ENCODE measurements at regions not wholly inside any gene's neighbourhood (a gene's known extent, or its start where the extent isn't known, plus 50 kb on each side); places are given as distances from the start of the nearest gene placed in this dataset.

DNA sequence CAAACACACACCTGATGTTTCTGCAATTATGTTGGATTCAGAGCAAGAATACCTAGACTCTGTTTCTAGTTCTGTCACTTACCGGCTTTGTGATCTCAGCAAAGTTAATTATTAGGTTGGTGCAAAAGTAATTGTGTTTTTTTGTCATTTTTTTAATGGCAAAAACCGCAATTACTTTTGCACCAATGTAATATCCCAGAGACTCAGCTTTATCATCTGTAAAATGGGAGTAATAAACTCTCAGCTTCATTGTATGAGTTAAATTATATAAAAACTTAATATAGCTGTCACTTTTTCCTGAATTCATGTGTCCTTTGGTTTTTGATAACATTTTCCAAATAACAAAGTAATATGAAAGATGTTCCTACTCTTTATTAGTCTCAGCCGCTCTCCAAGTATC lies 251.7 kb downstream of the TRIB2 start:
- Histone ChIP-seq H4K20me1 (ENCODE audit: low read depth, low read length) (no peaks in the 10 kb centered on the region), H3K79me2 (ENCODE audit: insufficient read depth, low read length) (no peaks in the 10 kb centered on the region), H2AFZ (ENCODE audit: low read depth, low read length, severe bottlenecking) (no peak overlapping the region), H3K9me2 (replicated peaks; ENCODE audit: insufficient read depth, low read length) (no peaks in the 10 kb centered on the region), H3K9ac (ENCODE audit: low read length) (no peak overlapping the region), H3K9me3 (ENCODE audit: insufficient read depth, low read length) (no peaks in the 10 kb centered on the region), H3K4me3 (ENCODE audit: insufficient read depth, low read length, poor library complexity, severe bottlenecking) (no peak overlapping the region), H3F3A (ENCODE audit: insufficient read depth) (no peaks in the 10 kb centered on the region), H3K36me3 (ENCODE audit: low read length) (no peaks in the 10 kb centered on the region), H3K4me2 (ENCODE audit: low read depth, low read length, poor library complexity, severe bottlenecking) (no peak overlapping the region), H3K27me3 (ENCODE audit: low read length) (no peaks in the 10 kb centered on the region), H3K27ac (ENCODE audit: low read depth, low read length) (no peak overlapping the region)
- no peak for TF ChIP-seq EZH2phosphoT487 (conservative IDR thresholded peaks at IDR 0.05; ENCODE audit: low read length)
- TF ChIP-seq, protein P1, sequence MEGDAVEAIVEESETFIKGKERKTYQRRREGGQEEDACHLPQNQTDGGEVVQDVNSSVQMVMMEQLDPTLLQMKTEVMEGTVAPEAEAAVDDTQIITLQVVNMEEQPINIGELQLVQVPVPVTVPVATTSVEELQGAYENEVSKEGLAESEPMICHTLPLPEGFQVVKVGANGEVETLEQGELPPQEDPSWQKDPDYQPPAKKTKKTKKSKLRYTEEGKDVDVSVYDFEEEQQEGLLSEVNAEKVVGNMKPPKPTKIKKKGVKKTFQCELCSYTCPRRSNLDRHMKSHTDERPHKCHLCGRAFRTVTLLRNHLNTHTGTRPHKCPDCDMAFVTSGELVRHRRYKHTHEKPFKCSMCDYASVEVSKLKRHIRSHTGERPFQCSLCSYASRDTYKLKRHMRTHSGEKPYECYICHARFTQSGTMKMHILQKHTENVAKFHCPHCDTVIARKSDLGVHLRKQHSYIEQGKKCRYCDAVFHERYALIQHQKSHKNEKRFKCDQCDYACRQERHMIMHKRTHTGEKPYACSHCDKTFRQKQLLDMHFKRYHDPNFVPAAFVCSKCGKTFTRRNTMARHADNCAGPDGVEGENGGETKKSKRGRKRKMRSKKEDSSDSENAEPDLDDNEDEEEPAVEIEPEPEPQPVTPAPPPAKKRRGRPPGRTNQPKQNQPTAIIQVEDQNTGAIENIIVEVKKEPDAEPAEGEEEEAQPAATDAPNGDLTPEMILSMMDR (IDR thresholded peaks at IDR 0.05; ENCODE audit: insufficient read depth, low read length, poor library complexity, severe bottlenecking): no peak

DNA sequence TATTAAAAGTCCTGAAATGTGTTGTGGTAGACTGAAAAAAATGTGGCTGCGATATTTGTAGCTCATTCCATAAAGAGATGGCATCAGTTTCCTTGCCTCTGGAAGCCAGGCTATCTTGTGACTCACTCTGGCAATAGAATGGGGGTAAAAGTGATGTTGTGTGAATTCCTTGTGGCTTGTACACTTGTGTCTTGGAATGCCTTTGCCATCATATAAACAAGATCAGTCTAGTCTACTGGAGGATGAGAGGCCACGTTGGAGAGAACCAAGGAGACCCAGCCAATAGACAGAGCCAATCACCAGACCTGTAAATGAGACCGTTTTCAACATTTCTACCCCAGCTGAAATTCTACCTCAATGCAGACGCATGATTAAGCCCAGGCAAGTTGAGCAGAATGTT lies 254.1 kb downstream of the TRIB2 start:
- Histone ChIP-seq H3K9me3 (ENCODE audit: insufficient read depth, low read length) (no peaks in the 10 kb centered on the region), H3K4me3 (ENCODE audit: insufficient read depth, low read length, poor library complexity, severe bottlenecking) (no peak overlapping the region), H3F3A (ENCODE audit: insufficient read depth) (no peaks in the 10 kb centered on the region), H2AFZ (ENCODE audit: low read depth, low read length, severe bottlenecking) (no peak overlapping the region), H3K27ac (ENCODE audit: low read depth, low read length) (no peak overlapping the region), H3K27me3 (ENCODE audit: low read length) (no peaks in the 10 kb centered on the region), H4K20me1 (ENCODE audit: low read depth, low read length) (no peaks in the 10 kb centered on the region), H3K36me3 (ENCODE audit: low read length) (no peaks in the 10 kb centered on the region), H3K9me2 (replicated peaks; ENCODE audit: insufficient read depth, low read length) (no peaks in the 10 kb centered on the region), H3K9ac (ENCODE audit: low read length) (no peak overlapping the region), H3K79me2 (ENCODE audit: insufficient read depth, low read length) (no peaks in the 10 kb centered on the region), H3K4me2 (ENCODE audit: low read depth, low read length, poor library complexity, severe bottlenecking) (no peak overlapping the region)
- no peak for TF ChIP-seq EZH2phosphoT487 (conservative IDR thresholded peaks at IDR 0.05; ENCODE audit: low read length)
- TF ChIP-seq, protein P1 (IDR thresholded peaks at IDR 0.05; ENCODE audit: insufficient read depth, low read length, poor library complexity, severe bottlenecking): no peak

DNA sequence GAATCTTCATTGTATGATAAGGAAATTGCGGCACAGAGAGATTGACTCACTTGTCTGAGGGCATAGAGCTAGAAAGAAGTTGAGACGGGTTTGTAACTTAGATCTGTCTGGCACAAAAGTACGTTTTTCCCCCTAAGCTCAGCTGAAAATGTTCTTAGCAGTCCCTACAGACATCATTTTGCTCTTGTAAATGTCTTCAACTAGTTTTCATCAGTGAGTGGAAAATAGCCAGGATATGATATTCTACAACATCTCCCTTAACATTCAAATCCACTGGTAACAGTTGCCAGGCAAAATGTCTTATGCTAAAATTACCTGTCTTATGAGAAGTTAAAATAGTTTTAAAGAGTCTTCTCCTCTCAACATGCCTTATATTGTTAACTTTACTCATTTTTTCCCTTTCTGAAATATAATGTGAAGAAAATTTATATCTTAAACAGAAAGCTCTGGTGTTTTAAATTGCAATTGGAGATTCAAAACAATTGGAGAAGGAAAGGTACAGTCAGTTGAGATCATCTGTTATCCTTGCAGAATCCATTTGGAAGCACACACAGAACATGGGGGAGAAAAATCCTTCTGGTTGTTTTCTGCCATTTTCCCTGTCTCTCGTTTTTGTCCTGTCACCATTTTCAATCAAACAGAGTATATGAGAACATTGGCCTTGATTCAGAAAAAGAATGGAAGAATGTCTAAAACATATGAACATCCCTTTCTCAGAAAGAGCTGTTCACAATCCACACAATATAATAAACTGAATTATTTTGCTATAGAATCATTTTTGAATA lies 255.0 kb downstream of the TRIB2 start:
- Histone ChIP-seq H4K20me1 (ENCODE audit: low read depth, low read length) (no peaks in the 10 kb centered on the region), H3K27me3 (ENCODE audit: low read length) (no peaks in the 10 kb centered on the region), H3K4me2 (ENCODE audit: low read depth, low read length, poor library complexity, severe bottlenecking) (no peak overlapping the region), H3K27ac (ENCODE audit: low read depth, low read length) (no peak overlapping the region), H3K79me2 (ENCODE audit: insufficient read depth, low read length) (no peaks in the 10 kb centered on the region), H3K9me2 (replicated peaks; ENCODE audit: insufficient read depth, low read length) (no peaks in the 10 kb centered on the region), H3F3A (ENCODE audit: insufficient read depth) (no peaks in the 10 kb centered on the region), H3K4me3 (ENCODE audit: insufficient read depth, low read length, poor library complexity, severe bottlenecking) (no peak overlapping the region), H3K36me3 (ENCODE audit: low read length) (no peaks in the 10 kb centered on the region), H2AFZ (ENCODE audit: low read depth, low read length, severe bottlenecking) (no peak overlapping the region), H3K9ac (ENCODE audit: low read length) (no peak overlapping the region), H3K9me3 (ENCODE audit: insufficient read depth, low read length) (no peaks in the 10 kb centered on the region)
- no peak for TF ChIP-seq EZH2phosphoT487 (conservative IDR thresholded peaks at IDR 0.05; ENCODE audit: low read length)
- TF ChIP-seq, protein P1 (IDR thresholded peaks at IDR 0.05; ENCODE audit: insufficient read depth, low read length, poor library complexity, severe bottlenecking): no peak
